ENCODE measurements at regions not wholly inside any gene's neighbourhood (a gene's known extent, or its start where the extent isn't known, plus 50 kb on each side); places are given as distances from the start of the nearest gene placed in this dataset.

DNA sequence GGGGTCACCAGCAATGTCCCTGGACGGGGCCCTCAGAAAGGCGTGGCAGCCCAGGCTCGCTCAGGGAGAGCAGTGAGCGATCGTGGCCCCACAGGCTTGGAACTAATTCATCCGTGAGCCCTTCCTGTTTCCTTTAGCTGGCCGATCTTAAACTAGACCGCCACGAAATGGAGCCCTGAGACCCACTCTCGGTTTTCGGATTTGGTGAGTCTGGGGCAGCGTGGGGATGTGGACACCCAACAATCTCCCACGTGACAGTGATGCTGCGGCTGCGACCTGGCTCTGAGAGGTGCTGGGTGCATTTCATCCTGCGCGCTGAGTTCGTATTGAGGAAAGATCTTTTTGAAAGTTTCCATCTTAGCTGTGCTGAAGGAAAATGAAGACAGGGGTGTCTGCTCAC lies 501.3 kb upstream of the B3GAT1 start:
- Histone ChIP-seq H3K4me2 (ENCODE audit: low read length) (no peak overlapping the region), H3K27me3 (ENCODE audit: insufficient read depth, low read length) (no peaks in the 10 kb centered on the region), H4K20me1 (ENCODE audit: insufficient read depth, low read length) (no peaks in the 10 kb centered on the region), H3K79me2 (ENCODE audit: insufficient read depth, low read length) (no peaks in the 10 kb centered on the region), H3K27ac (ENCODE audit: low read depth, low read length, poor library complexity, severe bottlenecking) (no peak overlapping the region), H3K9me2 (ENCODE audit: low read depth, low read length) (no peaks in the 10 kb centered on the region), H2AFZ (ENCODE audit: low read length) (no peak overlapping the region), H3K4me1 (ENCODE audit: insufficient read depth, low read length, severe bottlenecking) (no peaks in the 10 kb centered on the region), H3K9me3 (ENCODE audit: low read length) (no peaks in the 10 kb centered on the region), H3K4me3 (ENCODE audit: low read depth, low read length, poor library complexity, severe bottlenecking) (no peak overlapping the region), H3F3A (ENCODE audit: insufficient read depth, low read length) (no peaks in the 10 kb centered on the region), H3K36me3 (ENCODE audit: insufficient read depth, low read length) (no peaks in the 10 kb centered on the region), H3K9ac (ENCODE audit: low read length) (no peak overlapping the region)
- TF ChIP-seq, protein P1, sequence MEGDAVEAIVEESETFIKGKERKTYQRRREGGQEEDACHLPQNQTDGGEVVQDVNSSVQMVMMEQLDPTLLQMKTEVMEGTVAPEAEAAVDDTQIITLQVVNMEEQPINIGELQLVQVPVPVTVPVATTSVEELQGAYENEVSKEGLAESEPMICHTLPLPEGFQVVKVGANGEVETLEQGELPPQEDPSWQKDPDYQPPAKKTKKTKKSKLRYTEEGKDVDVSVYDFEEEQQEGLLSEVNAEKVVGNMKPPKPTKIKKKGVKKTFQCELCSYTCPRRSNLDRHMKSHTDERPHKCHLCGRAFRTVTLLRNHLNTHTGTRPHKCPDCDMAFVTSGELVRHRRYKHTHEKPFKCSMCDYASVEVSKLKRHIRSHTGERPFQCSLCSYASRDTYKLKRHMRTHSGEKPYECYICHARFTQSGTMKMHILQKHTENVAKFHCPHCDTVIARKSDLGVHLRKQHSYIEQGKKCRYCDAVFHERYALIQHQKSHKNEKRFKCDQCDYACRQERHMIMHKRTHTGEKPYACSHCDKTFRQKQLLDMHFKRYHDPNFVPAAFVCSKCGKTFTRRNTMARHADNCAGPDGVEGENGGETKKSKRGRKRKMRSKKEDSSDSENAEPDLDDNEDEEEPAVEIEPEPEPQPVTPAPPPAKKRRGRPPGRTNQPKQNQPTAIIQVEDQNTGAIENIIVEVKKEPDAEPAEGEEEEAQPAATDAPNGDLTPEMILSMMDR (IDR thresholded peaks at IDR 0.05; ENCODE audit: low read length), result no peak
- TF ChIP-seq EZH2 (IDR thresholded peaks at IDR 0.05; ENCODE audit: borderline replicate concordance, low read length), result no peak

DNA sequence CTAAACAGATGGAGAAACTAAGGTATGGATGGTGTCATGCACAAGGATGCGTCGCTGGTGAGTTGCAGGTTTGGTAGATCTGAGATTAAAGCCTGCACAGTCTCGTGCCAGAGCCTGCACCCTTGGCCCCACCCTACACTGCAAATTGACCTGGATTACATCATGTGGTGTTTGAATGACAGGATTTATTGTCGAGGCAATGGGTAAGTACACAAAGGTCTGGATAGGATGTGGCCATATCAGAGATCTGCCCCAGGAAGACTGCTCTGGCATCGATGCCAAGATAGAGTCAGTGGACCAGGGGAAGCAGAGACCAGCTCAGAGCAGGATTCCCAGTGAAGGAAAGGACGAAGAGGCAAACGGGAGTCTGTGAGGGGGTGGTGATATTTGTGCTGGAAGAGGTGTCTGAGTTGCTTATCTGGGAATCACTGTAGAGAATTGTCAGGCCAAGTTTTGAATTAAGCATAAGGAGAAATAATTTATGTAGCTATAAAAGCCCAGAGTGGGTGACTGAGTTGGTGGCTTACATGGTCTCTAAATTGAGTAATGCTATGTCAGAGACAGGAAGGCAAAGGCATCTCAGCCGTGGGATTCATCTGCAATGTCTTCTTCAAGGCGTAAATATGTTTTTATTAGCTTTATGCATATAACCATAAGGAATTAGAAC lies 499.6 kb upstream of the B3GAT1 start:
- no peaks in the 10 kb centered on the region for H3K9me3 ChIP-seq (ENCODE audit: low read length)
- H3K9ac ChIP-seq (ENCODE audit: low read length), result no peak overlapping the region
- H3K27me3 ChIP-seq (ENCODE audit: insufficient read depth, low read length), result no peaks in the 10 kb centered on the region
- no peaks in the 10 kb centered on the region for H3K79me2 ChIP-seq (ENCODE audit: insufficient read depth, low read length)
- no peaks in the 10 kb centered on the region for H3F3A ChIP-seq (ENCODE audit: insufficient read depth, low read length)
- no peak overlapping the region for H3K27ac ChIP-seq (ENCODE audit: low read depth, low read length, poor library complexity, severe bottlenecking)
- H3K4me3 ChIP-seq (ENCODE audit: low read depth, low read length, poor library complexity, severe bottlenecking), result no peak overlapping the region
- no peaks in the 10 kb centered on the region for H3K9me2 ChIP-seq (ENCODE audit: low read depth, low read length)
- H2AFZ ChIP-seq (ENCODE audit: low read length), result no peak overlapping the region
- H4K20me1 ChIP-seq (ENCODE audit: insufficient read depth, low read length), result no peaks in the 10 kb centered on the region
- TF ChIP-seq, protein P1 (IDR thresholded peaks at IDR 0.05; ENCODE audit: low read length), result no peak
- TF ChIP-seq EZH2 (IDR thresholded peaks at IDR 0.05; ENCODE audit: borderline replicate concordance, low read length), result no peak
- H3K4me2 ChIP-seq (ENCODE audit: low read length), result no peak overlapping the region
- H3K36me3 ChIP-seq (ENCODE audit: insufficient read depth, low read length), result no peaks in the 10 kb centered on the region
- no peaks in the 10 kb centered on the region for H3K4me1 ChIP-seq (ENCODE audit: insufficient read depth, low read length, severe bottlenecking)

DNA sequence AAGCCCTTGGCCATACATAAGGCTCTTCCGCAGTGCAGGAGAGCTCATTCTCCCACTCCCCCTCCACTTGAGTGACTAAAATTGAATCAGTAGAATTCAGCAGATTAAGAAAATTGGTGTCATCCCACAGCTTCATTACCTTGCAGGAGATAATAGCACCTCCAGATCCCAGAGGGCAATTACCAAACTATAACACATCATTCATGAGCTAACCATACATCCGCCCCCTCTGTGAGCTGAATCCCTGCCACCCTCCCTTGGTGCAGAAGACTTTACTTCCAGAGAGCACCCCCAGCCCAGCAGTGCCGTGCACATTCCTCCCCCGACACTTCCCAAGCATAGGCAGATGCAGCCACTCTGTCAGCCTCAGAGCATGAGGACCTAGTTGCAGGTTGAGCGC lies 496.5 kb upstream of the B3GAT1 start:
- Histone ChIP-seq H3K27ac (ENCODE audit: low read depth, low read length, poor library complexity, severe bottlenecking) (no peak overlapping the region), H3K4me2 (ENCODE audit: low read length) (no peak overlapping the region), H3F3A (ENCODE audit: insufficient read depth, low read length) (no peaks in the 10 kb centered on the region), H3K27me3 (ENCODE audit: insufficient read depth, low read length) (no peaks in the 10 kb centered on the region; the same call in 1 of the 2 replicates), H2AFZ (ENCODE audit: low read length) (no peak overlapping the region), H3K9me3 (ENCODE audit: low read length) (no peaks in the 10 kb centered on the region), H3K9me2 (ENCODE audit: low read depth, low read length) (no peaks in the 10 kb centered on the region), H3K9ac (ENCODE audit: low read length) (no peak overlapping the region), H3K4me3 (ENCODE audit: low read depth, low read length, poor library complexity, severe bottlenecking) (no peak overlapping the region), H3K79me2 (ENCODE audit: insufficient read depth, low read length) (no peaks in the 10 kb centered on the region), H3K4me1 (ENCODE audit: insufficient read depth, low read length, severe bottlenecking) (no peaks in the 10 kb centered on the region), H4K20me1 (ENCODE audit: insufficient read depth, low read length) (no peaks in the 10 kb centered on the region), H3K36me3 (ENCODE audit: insufficient read depth, low read length) (no peaks in the 10 kb centered on the region)
- TF ChIP-seq, protein P1 (IDR thresholded peaks at IDR 0.05; ENCODE audit: low read length), result no peak
- no peak for TF ChIP-seq EZH2 (IDR thresholded peaks at IDR 0.05; ENCODE audit: borderline replicate concordance, low read length)

Measured in OCI-LY1 (cell line).